ENCODE measurements at regions not wholly inside any gene's neighbourhood (a gene's known extent, or its start where the extent isn't known, plus 50 kb on each side); places are given as distances from the start of the nearest gene placed in this dataset.

GRCh38 chr14:85789506-85789905 lies 259.6 kb downstream of the FLRT2 start:
- TF ChIP-seq SIN3A (IDR thresholded peaks at IDR 0.05; ENCODE audit: borderline replicate concordance, insufficient read depth, low read length) = no peak
- no peak for TF ChIP-seq REST (IDR thresholded peaks at IDR 0.05; ENCODE audit: insufficient read depth in 1 of 2, low read depth in 2 of 2, low read length in 2 of 2)
- TF ChIP-seq FOXP2 (optimal IDR thresholded peaks at IDR 0.05; ENCODE audit: borderline replicate concordance, extremely low read depth, extremely low read length, insufficient read depth) = no peak
- no peak for TF ChIP-seq POLR2AphosphoS5 (IDR thresholded peaks at IDR 0.05; ENCODE audit: low read depth, low read length)
- no peak for TF ChIP-seq TAF1 (IDR thresholded peaks at IDR 0.05; ENCODE audit: borderline replicate concordance, insufficient read depth, low read length)

DNA sequence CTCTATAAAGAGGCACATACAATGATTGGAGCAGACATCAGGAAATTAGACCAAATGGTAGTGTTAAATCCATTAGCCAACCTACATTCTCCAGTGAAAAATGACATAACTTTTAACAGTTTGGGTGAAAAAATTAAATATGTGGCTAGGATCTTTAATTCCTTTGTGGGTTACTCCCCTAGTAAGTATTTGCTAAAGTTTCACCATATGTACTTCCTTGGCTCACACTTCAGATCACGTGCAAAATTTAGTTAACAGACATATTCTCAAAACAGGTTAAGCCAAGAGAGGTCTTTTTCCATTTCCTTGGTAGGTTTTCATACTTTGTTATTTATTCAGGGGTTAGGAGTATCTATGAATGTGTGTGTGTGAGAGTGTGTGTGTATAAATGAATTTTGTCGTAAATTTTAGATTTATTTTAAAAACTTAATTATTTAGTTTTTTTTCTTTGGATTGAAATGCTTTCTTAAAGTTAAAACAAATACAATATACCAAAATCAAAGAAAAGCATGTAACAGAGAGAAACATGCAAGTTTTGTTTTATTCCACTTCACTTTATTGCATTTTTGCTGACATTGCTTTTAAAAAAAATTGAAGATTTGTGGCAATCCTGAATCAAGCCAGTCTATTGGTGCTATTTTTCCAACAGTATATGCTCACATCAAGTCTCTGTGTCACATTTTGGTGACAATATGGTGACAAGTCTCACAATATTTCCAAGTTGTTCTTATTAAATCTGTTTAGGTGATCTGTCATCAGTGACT lies 258.7 kb downstream of the FLRT2 start:
- TF ChIP-seq FOXP2 (optimal IDR thresholded peaks at IDR 0.05; ENCODE audit: borderline replicate concordance, extremely low read depth, extremely low read length, insufficient read depth) (no peak), REST (IDR thresholded peaks at IDR 0.05; ENCODE audit: insufficient read depth in 1 of 2, low read depth in 2 of 2, low read length in 2 of 2) (no peak), SIN3A (IDR thresholded peaks at IDR 0.05; ENCODE audit: borderline replicate concordance, insufficient read depth, low read length) (no peak), POLR2AphosphoS5 (IDR thresholded peaks at IDR 0.05; ENCODE audit: low read depth, low read length) (no peak), TAF1 (IDR thresholded peaks at IDR 0.05; ENCODE audit: borderline replicate concordance, insufficient read depth, low read length) (no peak)

DNA sequence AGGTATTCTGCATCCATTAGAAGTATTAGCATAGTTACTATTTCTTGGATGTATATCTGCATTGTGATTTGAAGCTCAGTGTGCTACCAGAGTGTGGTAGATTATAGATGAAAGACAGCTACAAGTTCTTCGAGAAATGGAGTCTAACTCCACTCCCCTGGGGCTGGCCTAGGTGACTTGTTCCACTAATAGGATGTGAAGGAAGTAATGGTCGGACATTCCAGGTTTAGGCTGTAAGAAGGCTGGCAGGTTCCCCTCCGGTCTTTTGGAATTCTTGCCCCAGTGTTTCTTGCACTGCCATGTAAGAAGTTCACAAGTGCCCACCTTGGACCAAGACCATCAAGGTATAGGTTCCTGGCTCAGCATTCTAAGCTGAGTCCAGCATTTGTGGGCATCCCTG lies 236.4 kb downstream of the FLRT2 start:
- TF ChIP-seq POLR2AphosphoS5 (IDR thresholded peaks at IDR 0.05; ENCODE audit: low read depth, low read length) (no peak), SIN3A (IDR thresholded peaks at IDR 0.05; ENCODE audit: borderline replicate concordance, insufficient read depth, low read length) (no peak), TAF1 (IDR thresholded peaks at IDR 0.05; ENCODE audit: borderline replicate concordance, insufficient read depth, low read length) (no peak), FOXP2 (optimal IDR thresholded peaks at IDR 0.05; ENCODE audit: borderline replicate concordance, extremely low read depth, extremely low read length, insufficient read depth) (no peak), REST (IDR thresholded peaks at IDR 0.05; ENCODE audit: insufficient read depth in 1 of 2, low read depth in 2 of 2, low read length in 2 of 2) (no peak)

GRCh38 chr14:85764822-85765221 lies 234.9 kb downstream of the FLRT2 start:
- TF ChIP-seq FOXP2 (optimal IDR thresholded peaks at IDR 0.05; ENCODE audit: borderline replicate concordance, extremely low read depth, extremely low read length, insufficient read depth) (no peak), SIN3A (IDR thresholded peaks at IDR 0.05; ENCODE audit: borderline replicate concordance, insufficient read depth, low read length) (no peak), TAF1 (IDR thresholded peaks at IDR 0.05; ENCODE audit: borderline replicate concordance, insufficient read depth, low read length) (no peak), REST (IDR thresholded peaks at IDR 0.05; ENCODE audit: insufficient read depth in 1 of 2, low read depth in 2 of 2, low read length in 2 of 2) (no peak), POLR2AphosphoS5 (IDR thresholded peaks at IDR 0.05; ENCODE audit: low read depth, low read length) (no peak)

Measured in PFSK-1 (cell line).